Endothelial cell of umbilical vein (primary cell): ENCODE measurements at regions not wholly inside any gene's neighbourhood (a gene's known extent, or its start where the extent isn't known, plus 50 kb on each side); places are given as distances from the start of the nearest gene placed in this dataset.
A peak's percentile ranks its signal among the peaks of the same experiment; 100 is the strongest.

Source experiments
- BruUV-seq: library from RNA; stranded (reverse); fragments of 400-500 nt; replicated peaks from 2 replicates; lab custom pipeline; 2021; lab: Mats Ljungman, UMichigan
- CTCF ChIA-PET: fragments of 300-600, 350-600 bp; sonication (Branson Sonifier 250); formaldehyde crosslinking; loops from one replicate; lab custom pipeline; 2021; ENCODE audit warnings: antibody characterized with exemption, inconsistent platforms; lab: Charles Lee
- POLR2A ChIA-PET: fragments of 300-600, 350-600 bp; sonication (Branson Sonifier 250); formaldehyde crosslinking; loops from one replicate; lab custom pipeline; 2021; ENCODE audit warnings: antibody characterized with exemption, inconsistent platforms; lab: Charles Lee
- DNase-seq: peaks from one replicate; pipeline ENCODE4 v3.0.0-alpha.2; 2011; ENCODE audit warnings: low read depth, low spot score
- FAIRE-seq: peaks from 2 replicates; lab custom pipeline; 2011; peaks lifted over from hg19 to GRCh38; lab: Jason Lieb, UNC
- H2AFZ ChIP-seq: 2 replicates; pipeline ENCODE4 v1.6.0; 2012; ENCODE audit warnings: low read depth, low read length, control low read depth, inconsistent platforms
- H3K27ac ChIP-seq: 2 replicates; pipeline ENCODE4 v1.5.1; 2011; ENCODE audit warnings: low read depth, mild to moderate bottlenecking, control low read depth, low read length, moderate library complexity; ENCODE audit not compliant: insufficient read depth
- H3K27me3 ChIP-seq, 2 experiments: 2 replicates each; pipeline versions ENCODE4 v1.6.0 to v1.6.1; 2011; ENCODE audit warnings: low read length in 2 of 2, mixed read lengths in 1 of 2; ENCODE audit not compliant: control insufficient read depth in 2 of 2, insufficient read depth in 2 of 2
- H3K36me3 ChIP-seq, 2 experiments: 2 replicates in 1 of 2; 3 replicates in 1 of 2; pipeline ENCODE4 v1.5.1; 2011; ENCODE audit warnings: low read length in 2 of 2, mild to moderate bottlenecking in 1 of 2, moderate library complexity in 1 of 2; ENCODE audit not compliant: control insufficient read depth in 2 of 2, insufficient read depth in 2 of 2; ENCODE audit errors: extremely low read depth in 1 of 2
- H3K4me1 ChIP-seq: 3 replicates; pipeline ENCODE4 v1.5.1; 2011; ENCODE audit warnings: mild to moderate bottlenecking, low read length; ENCODE audit not compliant: control insufficient read depth, insufficient read depth; ENCODE audit errors: extremely low read depth
- H3K4me2 ChIP-seq: 2 replicates; pipeline ENCODE4 v1.6.1; 2011; ENCODE audit warnings: low read length, control low read depth, mixed read lengths; ENCODE audit not compliant: insufficient read depth
- H3K4me3 ChIP-seq, 3 experiments: fragments of 200-600 bp in 1 of 3; sonication (generic), shearing (Covaris generic) in 1 of 3; replicated peaks in 1 of 3; 2 replicates each; pipeline ENCODE4 v1.5.1; 2011 to 2016; ENCODE audit warnings: control low read depth in 3 of 3, low read length in 3 of 3, mild to moderate bottlenecking in 2 of 3, inconsistent platforms in 1 of 3, low read depth in 1 of 3, moderate library complexity in 1 of 3; ENCODE audit not compliant: insufficient read depth in 1 of 3
- H3K79me2 ChIP-seq: 2 replicates; pipeline ENCODE4 v1.6.0; 2012; ENCODE audit warnings: low read length, inconsistent platforms; ENCODE audit not compliant: control insufficient read depth, insufficient read depth
- H3K9ac ChIP-seq: replicated peaks from 2 replicates; pipeline ENCODE3; 2011; ENCODE audit warnings: low read length, control low read depth; ENCODE audit not compliant: insufficient read depth; ENCODE audit errors: extremely low read depth
- H3K9me1 ChIP-seq: replicated peaks from 3 replicates; pipeline ENCODE4 v1.6.0; 2011; ENCODE audit warnings: mild to moderate bottlenecking, low read length; ENCODE audit not compliant: control insufficient read depth, insufficient read depth; ENCODE audit errors: extremely low read depth
- H3K9me3 ChIP-seq: replicated peaks from 2 replicates; pipeline ENCODE4 v1.5.1; 2012; ENCODE audit warnings: low read length, inconsistent platforms; ENCODE audit not compliant: control insufficient read depth, insufficient read depth
- H4K20me1 ChIP-seq: replicated peaks from 2 replicates; pipeline ENCODE3; 2011; ENCODE audit warnings: mild to moderate bottlenecking, low read length; ENCODE audit not compliant: control insufficient read depth, insufficient read depth; ENCODE audit errors: extremely low read depth
- EZH2 ChIP-seq: IDR thresholded peaks from 2 replicates; pipeline ENCODE4 v1.6.1; 2012; ENCODE audit warnings: borderline replicate concordance, low read depth, mild to moderate bottlenecking, moderate library complexity, low read length, inconsistent platforms; ENCODE audit not compliant: severe bottlenecking
- FOS ChIP-seq: IDR thresholded peaks from 2 replicates; pipeline ENCODE4 v1.6.1; 2011; ENCODE audit warnings: mild to moderate bottlenecking, low read length, moderate library complexity, borderline replicate concordance; ENCODE audit not compliant: insufficient read depth
- GATA2 ChIP-seq: IDR thresholded peaks from 2 replicates; pipeline ENCODE4 v1.7.0; 2011; ENCODE audit warnings: low read depth, mild to moderate bottlenecking, moderate library complexity, mixed read lengths, low read length; ENCODE audit not compliant: insufficient read length, insufficient read depth
- JUN ChIP-seq: IDR thresholded peaks from 2 replicates; pipeline ENCODE4 v1.6.1; 2011; ENCODE audit warnings: borderline replicate concordance, low read depth; ENCODE audit not compliant: insufficient read length, insufficient read depth
- MYC ChIP-seq: IDR thresholded peaks from one replicate; pipeline ENCODE4 v1.6.1; 2011; ENCODE audit warnings: mild to moderate bottlenecking, low read depth, low read length
- POLR2A ChIP-seq: IDR thresholded peaks from 2 replicates; pipeline ENCODE4 v1.6.1; 2012; ENCODE audit warnings: low read depth, mild to moderate bottlenecking, control low read depth, low read length
- POLR2AphosphoS5 ChIP-seq: IDR thresholded peaks from 2 replicates; pipeline ENCODE4 v1.6.1; 2012; ENCODE audit warnings: low read depth, mild to moderate bottlenecking, control low read depth, low read length, moderate library complexity; ENCODE audit not compliant: insufficient read depth
- dilution Hi-C: fragments of 300-500 bp; cut with MboI; formaldehyde crosslinking; loops from one replicate; pipeline ENCODE4 v1.15.0; 2019; ENCODE audit warnings: low sequenced_read_pairs; ENCODE audit not compliant: extremely low pct_ligation_motif_present
- intact Hi-C: fragments of 100-400 bp; cut with micrococcal nuclease; formaldehyde crosslinking; loops from one replicate; pipeline ENCODE4 v1.10.0; 2022
- TF ChIP-seq, protein P1 (sequence below): IDR thresholded peaks from 2 replicates; pipeline ENCODE4 v1.6.1; 2011; ENCODE audit not compliant: insufficient read depth, insufficient read length
- TF ChIP-seq, protein P2 (sequence below), 2 donors: IDR thresholded peaks; 1 replicate in 1 of 2; 2 replicates in 1 of 2; pipeline ENCODE4 v1.5.1; 2011; ENCODE audit warnings: low read length in 2 of 2, mild to moderate bottlenecking in 2 of 2, moderate library complexity in 2 of 2, control low read depth in 1 of 2, inconsistent platforms in 1 of 2, low read depth in 1 of 2; ENCODE audit not compliant: insufficient read depth in 1 of 2; ENCODE audit errors: extremely low read depth in 1 of 2

DNA sequence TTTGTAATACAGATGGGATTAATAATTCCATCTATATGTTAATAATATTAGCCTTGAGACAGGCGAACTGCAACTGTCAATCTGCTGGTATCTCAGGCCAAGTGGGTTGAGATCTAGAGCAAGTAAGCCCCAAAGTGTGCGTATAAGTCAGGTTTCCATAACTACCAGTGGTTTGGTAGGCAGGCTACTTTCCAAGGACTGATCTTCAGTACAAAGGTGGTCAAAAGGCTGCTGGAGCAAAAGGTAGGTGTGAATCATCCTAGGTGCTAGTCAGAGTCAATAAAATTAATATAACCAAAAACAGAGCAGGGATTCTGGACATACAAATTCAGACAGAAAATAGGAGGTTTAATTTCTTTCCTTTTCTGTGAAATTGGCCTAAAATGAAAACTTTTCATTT, 328.0 kb downstream of the TGFB2 start:
- no peak for DNase-seq
- Histone ChIP-seq H3K9me1 (no peaks in the 10 kb centered on the region), H3K9me3 (no peaks in the 10 kb centered on the region), H3K27me3 (no peaks in the 10 kb centered on the region), H3K9ac (no peak overlapping the region), H3K79me2 (no peaks in the 10 kb centered on the region), H2AFZ (no peak overlapping the region), H3K4me1 (peaks cover 7% of the 10 kb centered on the region), H3K4me2 (no peak overlapping the region), H3K4me3 (no peak overlapping the region), H3K27ac (no peak overlapping the region), H3K36me3 (no peaks in the 10 kb centered on the region), H4K20me1 (no peaks in the 10 kb centered on the region)
- dilution Hi-C loops, result no loop called here
- POLR2A ChIA-PET, result no interaction called here
- CTCF ChIA-PET, result no interaction called here
- TF ChIP-seq FOS, result no peak
- no peak for TF ChIP-seq POLR2AphosphoS5
- TF ChIP-seq MYC, result no peak
- TF ChIP-seq POLR2A, result no peak
- TF ChIP-seq, protein P1, sequence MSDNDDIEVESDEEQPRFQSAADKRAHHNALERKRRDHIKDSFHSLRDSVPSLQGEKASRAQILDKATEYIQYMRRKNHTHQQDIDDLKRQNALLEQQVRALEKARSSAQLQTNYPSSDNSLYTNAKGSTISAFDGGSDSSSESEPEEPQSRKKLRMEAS, result no peak
- TF ChIP-seq GATA2, result no peak
- intact Hi-C loops, result no loop called here
- no TSS peak for BruUV-seq
- FAIRE-seq, result no peak

DNA sequence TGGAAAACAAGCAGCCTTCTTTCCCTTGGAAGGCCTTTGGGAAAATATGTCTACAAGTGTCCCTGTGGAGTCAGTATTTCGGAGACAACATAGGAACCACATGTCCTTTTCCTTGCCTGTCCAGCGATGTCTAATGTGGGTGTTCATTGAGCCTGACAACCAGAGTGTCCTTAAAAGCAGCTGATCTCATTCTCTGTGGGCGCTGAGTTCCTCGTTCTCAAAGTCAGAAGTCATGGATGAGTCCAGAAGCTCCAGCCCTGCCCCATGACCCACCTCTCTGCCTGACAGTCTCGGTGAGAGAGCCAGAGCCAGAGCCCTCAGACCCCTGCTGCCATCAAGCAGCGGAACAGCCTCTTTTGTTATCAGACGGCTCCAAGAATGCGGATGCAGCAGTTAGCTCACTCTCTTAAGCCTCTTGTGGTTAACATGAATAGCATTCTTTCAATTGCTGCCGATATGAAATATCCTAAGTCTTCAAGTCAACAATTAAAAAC, 329.2 kb downstream of the TGFB2 start:
- dilution Hi-C loops (no loop called here), intact Hi-C loops (loop anchor here (1.0 to 2.0 kb wide), 2 partner anchors 14 to 32 kb away; no protein-coding TSS in a partner anchor)
- H3K4me3 ChIP-seq, result no peak overlapping the region
- peak overlapping the region; percentile 57 for H3K9ac ChIP-seq
- no peaks in the 10 kb centered on the region for H3K36me3 ChIP-seq
- H3K27me3 ChIP-seq, result no peaks in the 10 kb centered on the region
- ChIA-PET POLR2A (no interaction called here), CTCF (interaction anchor here (0.7 to 1.1 kb wide), 5 partner anchors 11 to 392 kb away, joined by 3 to 6 read pairs (median 3); no protein-coding TSS in a partner anchor)
- peak overlapping the region; percentile 49 for H3K4me2 ChIP-seq
- H3K9me1 ChIP-seq, result no peaks in the 10 kb centered on the region
- H3K79me2 ChIP-seq, result no peaks in the 10 kb centered on the region
- no peaks in the 10 kb centered on the region for H3K9me3 ChIP-seq
- peak overlapping the region; percentile 30 for H2AFZ ChIP-seq
- peaks cover 7% of the 10 kb centered on the region for H3K4me1 ChIP-seq
- FAIRE-seq (peak; percentile 74), DNase-seq (peak; percentile 69)
- TF ChIP-seq, protein P2, sequence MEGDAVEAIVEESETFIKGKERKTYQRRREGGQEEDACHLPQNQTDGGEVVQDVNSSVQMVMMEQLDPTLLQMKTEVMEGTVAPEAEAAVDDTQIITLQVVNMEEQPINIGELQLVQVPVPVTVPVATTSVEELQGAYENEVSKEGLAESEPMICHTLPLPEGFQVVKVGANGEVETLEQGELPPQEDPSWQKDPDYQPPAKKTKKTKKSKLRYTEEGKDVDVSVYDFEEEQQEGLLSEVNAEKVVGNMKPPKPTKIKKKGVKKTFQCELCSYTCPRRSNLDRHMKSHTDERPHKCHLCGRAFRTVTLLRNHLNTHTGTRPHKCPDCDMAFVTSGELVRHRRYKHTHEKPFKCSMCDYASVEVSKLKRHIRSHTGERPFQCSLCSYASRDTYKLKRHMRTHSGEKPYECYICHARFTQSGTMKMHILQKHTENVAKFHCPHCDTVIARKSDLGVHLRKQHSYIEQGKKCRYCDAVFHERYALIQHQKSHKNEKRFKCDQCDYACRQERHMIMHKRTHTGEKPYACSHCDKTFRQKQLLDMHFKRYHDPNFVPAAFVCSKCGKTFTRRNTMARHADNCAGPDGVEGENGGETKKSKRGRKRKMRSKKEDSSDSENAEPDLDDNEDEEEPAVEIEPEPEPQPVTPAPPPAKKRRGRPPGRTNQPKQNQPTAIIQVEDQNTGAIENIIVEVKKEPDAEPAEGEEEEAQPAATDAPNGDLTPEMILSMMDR (IDR thresholded peaks at IDR 0.05; ENCODE audit: extremely low read depth in 1 of 2, insufficient read depth in 1 of 2, low read depth in 1 of 2, low read length in 2 of 2), result peak in 1 of 2 donors; percentile 33
- TF ChIP-seq FOS (no peak), EZH2 (no peak), JUN (no peak), GATA2 (peak; percentile 78), POLR2AphosphoS5 (peak; percentile 33), MYC (no peak), POLR2A (peak; percentile 23)
- TF ChIP-seq, protein P1, result no peak
- no peaks in the 10 kb centered on the region for H4K20me1 ChIP-seq
- H3K27ac ChIP-seq, result peak overlapping the region; percentile 23
- no TSS peak for BruUV-seq
